ENCODE measurements at regions not wholly inside any gene's neighbourhood (a gene's known extent, or its start where the extent isn't known, plus 50 kb on each side); places are given as distances from the start of the nearest gene placed in this dataset.

DNA sequence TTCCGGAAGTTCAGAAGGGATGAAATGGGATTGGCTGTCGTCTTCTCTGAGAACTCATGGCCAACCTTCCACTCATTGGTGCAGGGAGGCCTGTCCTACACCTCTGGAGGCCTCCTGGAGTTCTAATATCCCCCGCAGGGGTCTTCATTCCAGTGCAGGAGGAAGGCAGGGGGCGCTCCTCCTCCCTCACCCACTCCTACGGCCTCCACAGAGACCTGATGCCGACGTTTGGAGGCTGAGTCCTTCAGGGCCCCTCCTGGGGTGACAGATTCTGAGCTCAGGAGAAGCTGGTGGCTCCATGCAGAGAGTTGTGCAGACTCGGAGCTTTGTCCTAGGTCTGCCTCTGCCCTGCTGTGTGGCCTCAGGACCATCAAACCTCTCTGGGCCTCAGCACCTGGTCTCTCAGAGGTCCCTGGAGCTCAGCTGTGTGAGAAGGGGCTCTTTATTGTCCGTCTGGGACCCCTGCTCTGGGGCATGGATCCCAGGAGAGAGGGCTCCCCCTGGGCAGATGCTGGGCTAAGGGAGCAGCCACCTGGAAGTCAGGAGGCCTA lies 102.3 kb upstream of the WNT4 start:
- TF ChIP-seq, protein P1, sequence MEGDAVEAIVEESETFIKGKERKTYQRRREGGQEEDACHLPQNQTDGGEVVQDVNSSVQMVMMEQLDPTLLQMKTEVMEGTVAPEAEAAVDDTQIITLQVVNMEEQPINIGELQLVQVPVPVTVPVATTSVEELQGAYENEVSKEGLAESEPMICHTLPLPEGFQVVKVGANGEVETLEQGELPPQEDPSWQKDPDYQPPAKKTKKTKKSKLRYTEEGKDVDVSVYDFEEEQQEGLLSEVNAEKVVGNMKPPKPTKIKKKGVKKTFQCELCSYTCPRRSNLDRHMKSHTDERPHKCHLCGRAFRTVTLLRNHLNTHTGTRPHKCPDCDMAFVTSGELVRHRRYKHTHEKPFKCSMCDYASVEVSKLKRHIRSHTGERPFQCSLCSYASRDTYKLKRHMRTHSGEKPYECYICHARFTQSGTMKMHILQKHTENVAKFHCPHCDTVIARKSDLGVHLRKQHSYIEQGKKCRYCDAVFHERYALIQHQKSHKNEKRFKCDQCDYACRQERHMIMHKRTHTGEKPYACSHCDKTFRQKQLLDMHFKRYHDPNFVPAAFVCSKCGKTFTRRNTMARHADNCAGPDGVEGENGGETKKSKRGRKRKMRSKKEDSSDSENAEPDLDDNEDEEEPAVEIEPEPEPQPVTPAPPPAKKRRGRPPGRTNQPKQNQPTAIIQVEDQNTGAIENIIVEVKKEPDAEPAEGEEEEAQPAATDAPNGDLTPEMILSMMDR (conservative IDR thresholded peaks at IDR 0.05; ENCODE audit: low read depth, low read length), result no peak

DNA sequence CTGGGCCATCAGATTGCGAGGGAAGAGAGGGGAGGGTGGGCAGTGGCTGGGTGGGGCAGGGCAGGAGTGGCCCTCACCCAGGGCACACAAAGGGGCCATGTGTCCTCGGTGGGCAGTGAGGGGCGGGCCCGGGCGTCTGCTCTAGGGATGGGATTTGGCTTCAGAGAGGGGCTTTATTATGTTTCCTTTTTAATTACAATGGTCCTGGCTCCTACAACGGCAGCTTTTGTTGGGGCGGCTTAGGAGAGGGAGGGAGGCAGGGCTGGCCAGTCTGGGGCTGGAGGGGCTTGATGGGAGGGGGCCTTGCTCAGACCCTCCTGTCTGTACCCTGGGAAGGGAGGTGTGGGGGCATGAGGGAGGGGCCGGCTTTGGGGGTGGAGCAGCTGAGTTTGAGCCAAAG lies 102.8 kb upstream of the WNT4 start:
- no peak for DNase-seq (ENCODE audit: low read depth)
- TF ChIP-seq, protein P1 (conservative IDR thresholded peaks at IDR 0.05; ENCODE audit: low read depth, low read length), result no peak

More for the DNA sequence above, 102.3 kb upstream of the WNT4 start:
- no peak for DNase-seq (ENCODE audit: low read depth)
- H3K4me3 ChIP-seq (ENCODE audit: low read depth, low read length), result no peak overlapping the region

DNA sequence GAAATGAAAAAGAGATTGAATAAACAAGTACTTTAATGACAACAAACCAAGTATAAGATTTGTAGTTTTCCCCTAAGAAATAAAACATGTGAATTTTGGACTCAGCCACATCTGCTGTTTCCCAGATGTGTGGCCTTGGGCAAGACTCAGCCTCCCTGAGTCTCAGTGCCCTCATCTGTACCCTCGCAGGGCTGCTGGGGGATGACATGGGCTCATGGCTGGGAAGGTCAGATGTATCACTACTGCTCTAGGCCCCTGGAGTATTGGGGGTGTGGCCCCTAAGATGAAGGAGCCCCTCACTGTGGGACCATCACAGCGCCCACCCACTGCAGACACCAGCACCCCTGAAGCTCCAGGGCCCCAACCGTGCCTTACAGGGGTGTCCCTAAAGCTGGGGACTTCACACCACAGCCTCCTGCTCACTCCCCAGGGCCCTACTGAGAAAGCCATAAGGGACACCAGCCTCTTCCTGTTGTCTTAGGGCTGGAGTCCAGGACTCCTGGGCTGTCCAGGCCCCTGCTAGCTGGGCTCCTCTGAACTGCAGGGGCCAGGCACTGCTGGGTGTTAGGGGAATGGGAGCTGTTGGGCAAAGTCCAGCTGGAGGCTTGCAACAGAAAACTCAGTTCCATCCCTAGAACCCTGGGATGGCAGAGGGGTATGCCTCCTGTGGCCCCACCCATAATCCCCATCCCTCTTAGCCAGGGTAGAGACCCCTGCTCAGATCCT lies 104.0 kb upstream of the WNT4 start:
- no peak for DNase-seq (ENCODE audit: low read depth)
- TF ChIP-seq, protein P1 (conservative IDR thresholded peaks at IDR 0.05; ENCODE audit: low read depth, low read length), result no peak
- H3K4me3 ChIP-seq (ENCODE audit: low read depth, low read length), result no peak overlapping the region

More for the DNA sequence above, 102.8 kb upstream of the WNT4 start:
- no peak overlapping the region for H3K4me3 ChIP-seq (ENCODE audit: low read depth, low read length)

DNA sequence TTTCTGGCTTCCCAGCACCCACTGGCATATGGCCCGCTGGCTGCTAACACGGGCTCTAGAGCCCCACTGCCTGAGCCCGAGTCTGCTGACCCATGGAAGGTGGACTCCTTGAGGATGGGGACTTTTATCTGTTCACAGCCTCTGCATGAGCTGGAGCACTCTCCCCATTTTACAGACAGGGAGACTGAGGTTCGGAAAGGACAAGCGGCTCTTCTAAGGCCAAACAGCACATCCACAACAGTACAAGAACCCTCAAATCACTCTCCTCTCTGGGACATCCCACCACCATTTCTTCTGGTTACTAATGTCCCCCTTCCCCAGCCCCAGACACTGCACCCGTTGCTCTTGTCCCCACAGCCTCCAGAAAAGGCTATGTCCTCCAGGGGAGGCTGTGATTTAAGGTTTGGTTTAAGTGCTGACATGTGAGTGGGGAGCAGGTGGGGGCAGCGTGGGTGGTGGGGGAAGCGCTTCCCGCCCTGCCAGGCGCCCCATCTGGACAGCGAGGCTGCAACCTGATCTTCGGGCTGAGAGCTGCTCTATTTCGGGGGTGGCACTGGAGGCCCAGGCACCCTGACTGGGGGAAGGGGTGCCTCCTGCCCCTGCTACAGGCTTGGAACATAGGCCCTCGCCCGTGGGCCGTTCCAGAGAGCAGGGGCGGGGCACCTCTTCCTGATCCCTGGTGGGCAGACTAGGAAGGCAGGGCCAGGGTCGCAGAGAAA lies 104.8 kb upstream of the WNT4 start:
- DNase-seq (ENCODE audit: low read depth), result no peak

DNA sequence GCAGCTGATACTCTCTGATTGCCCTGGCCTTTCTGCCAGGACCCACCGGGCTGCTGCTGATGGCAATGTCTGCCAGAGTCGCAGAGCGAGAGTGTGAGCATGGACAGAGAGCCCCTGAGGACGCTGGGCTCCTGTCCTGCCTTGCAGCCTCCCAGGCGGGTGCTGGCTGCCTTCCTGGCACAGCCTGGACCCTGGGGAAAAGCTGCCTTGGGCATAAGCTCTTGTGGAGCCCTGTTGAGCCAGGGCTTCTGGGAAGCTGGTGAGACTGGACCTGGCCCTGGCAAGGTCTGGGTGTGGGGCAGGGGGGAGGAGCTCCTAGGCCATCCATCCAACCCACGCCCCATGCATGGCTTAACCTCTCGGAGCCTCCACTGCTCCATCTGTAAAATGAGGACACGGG lies 105.8 kb upstream of the WNT4 start:
- no peak for DNase-seq (ENCODE audit: low read depth)
- TF ChIP-seq, protein P1 (conservative IDR thresholded peaks at IDR 0.05; ENCODE audit: low read depth, low read length), result no peak
- no peak overlapping the region for H3K4me3 ChIP-seq (ENCODE audit: low read depth, low read length)

More for the DNA sequence above, 104.8 kb upstream of the WNT4 start:
- TF ChIP-seq, protein P1 (conservative IDR thresholded peaks at IDR 0.05; ENCODE audit: low read depth, low read length), result no peak
- no peak overlapping the region for H3K4me3 ChIP-seq (ENCODE audit: low read depth, low read length)

DNA sequence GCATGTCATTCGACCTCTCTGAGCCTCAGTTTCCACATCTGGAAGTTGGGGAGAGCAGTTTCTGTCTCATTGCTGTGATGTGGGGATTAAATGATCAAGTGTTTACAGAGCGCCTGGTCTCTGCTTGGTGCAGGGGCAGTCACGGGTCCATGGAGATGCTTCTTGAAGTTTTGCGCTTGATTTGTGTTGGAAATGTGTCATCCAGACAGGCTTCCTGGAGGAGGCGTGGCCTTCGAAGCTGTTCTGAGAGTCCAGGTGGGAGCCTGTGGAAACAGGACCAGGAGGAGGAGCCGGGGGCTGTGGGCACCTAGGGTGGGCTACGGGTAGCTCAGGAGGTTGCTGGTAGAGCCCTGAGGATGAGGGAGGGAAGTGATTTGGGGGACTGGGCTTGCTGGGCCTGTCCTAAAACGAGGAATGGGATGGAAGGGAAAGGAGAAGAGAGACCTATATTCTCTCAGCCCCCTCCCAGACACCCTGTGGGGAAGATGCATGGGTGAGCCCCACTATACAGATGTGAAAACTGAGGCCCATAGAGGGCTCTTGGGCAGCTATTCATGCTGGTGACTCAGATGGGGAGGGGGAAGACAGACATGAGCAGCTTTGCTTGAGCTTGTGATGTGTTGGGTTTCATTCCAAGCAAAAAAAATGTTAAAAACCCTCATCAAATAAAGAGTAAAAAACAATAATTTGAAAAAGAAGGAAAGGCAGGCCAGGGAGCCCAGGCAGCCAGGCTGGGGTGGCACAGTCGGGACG lies 107.2 kb upstream of the WNT4 start:
- H3K4me3 ChIP-seq (ENCODE audit: low read depth, low read length), result no peak overlapping the region
- TF ChIP-seq, protein P1 (conservative IDR thresholded peaks at IDR 0.05; ENCODE audit: low read depth, low read length), result no peak
- no peak for DNase-seq (ENCODE audit: low read depth)

Measured in choroid plexus epithelial cell (primary cell).